ENCODE measurements at regions not wholly inside any gene's neighbourhood (a gene's known extent, or its start where the extent isn't known, plus 50 kb on each side); places are given as distances from the start of the nearest gene placed in this dataset. TPM values are rescaled to one million over a fixed set of nuclear protein-coding genes. Genes with fewer than 3 reads are reported as not detected.

DNA sequence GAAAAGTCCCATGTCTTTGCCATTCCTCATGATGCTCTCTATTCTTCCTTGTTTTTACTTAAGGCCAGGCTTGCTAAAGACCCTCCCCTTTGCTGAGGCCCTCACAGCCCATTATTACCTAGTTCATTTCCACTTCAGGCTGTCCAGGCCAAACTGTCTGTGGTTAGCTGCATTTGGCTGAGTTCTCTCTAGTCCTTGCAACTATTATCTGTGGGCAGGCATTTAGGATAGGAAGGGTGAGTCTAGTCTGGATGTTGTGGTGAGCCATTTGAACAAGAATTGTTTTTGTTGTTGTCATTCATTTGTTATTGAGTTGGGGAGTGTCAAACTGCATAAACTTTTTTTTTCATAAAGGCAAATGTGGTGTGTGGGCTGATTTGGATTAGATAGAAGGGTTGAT, 182.4 kb downstream of the CD109 start:
- no peaks in the 10 kb centered on the region for H3K9me3 ChIP-seq
- intact Hi-C loops (cut with DNase I), result no loop called here
- DNase-seq (ENCODE audit: extremely low spot score in 2 of 2), result no peak
- H3K27ac ChIP-seq, result no peak overlapping the region
- H3K27me3 ChIP-seq, result no peaks in the 10 kb centered on the region
- H3K4me1 ChIP-seq, result no peaks in the 10 kb centered on the region
- no peak overlapping the region for H3K4me3 ChIP-seq
- H3K36me3 ChIP-seq, result no peaks in the 10 kb centered on the region
- no peak for TF ChIP-seq POLR2A (IDR thresholded peaks at IDR 0.05)
- no peak for TF ChIP-seq POLR2AphosphoS5 (IDR thresholded peaks at IDR 0.05; ENCODE audit: insufficient read depth in 1 of 2, low read depth in 1 of 2)
- TF ChIP-seq, protein P1, sequence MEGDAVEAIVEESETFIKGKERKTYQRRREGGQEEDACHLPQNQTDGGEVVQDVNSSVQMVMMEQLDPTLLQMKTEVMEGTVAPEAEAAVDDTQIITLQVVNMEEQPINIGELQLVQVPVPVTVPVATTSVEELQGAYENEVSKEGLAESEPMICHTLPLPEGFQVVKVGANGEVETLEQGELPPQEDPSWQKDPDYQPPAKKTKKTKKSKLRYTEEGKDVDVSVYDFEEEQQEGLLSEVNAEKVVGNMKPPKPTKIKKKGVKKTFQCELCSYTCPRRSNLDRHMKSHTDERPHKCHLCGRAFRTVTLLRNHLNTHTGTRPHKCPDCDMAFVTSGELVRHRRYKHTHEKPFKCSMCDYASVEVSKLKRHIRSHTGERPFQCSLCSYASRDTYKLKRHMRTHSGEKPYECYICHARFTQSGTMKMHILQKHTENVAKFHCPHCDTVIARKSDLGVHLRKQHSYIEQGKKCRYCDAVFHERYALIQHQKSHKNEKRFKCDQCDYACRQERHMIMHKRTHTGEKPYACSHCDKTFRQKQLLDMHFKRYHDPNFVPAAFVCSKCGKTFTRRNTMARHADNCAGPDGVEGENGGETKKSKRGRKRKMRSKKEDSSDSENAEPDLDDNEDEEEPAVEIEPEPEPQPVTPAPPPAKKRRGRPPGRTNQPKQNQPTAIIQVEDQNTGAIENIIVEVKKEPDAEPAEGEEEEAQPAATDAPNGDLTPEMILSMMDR (IDR thresholded peaks at IDR 0.05), result no peak

Small RNA genes lying in the stretch of these regions (small RNA-seq; reads per million reads assigned to genes)
- not detected for gene AL356277.1
- gene TXNP7, result not detected

Data from vagina (tissue), 2 donors.